ENCODE measurements at regions not wholly inside any gene's neighbourhood (a gene's known extent, or its start where the extent isn't known, plus 50 kb on each side); places are given as distances from the start of the nearest gene placed in this dataset.

DNA sequence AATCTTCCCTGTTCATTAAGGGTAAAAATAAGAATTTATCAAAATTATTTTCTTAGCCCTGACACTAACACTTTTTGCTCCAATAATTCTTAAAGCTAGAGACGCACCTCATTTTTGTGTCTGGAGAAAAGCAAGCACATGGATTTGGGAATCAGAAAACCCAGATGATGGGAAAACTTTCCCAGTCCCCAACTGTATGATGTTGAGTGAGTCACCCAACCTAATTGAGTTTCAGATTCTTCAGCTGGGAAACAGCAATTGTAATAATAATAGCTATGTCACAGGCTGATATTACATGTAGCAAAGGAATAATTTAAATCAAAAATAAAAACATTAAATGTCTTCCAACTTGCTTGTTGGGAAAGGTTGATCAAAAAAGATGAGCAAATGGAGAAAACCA is 159.0 kb downstream of the MIS18A start:
- H3K4me3 ChIP-seq (ENCODE audit: low read depth, low read length), result no peak overlapping the region
- TF ChIP-seq CTCF (IDR thresholded peaks at IDR 0.05; ENCODE audit: control insufficient read depth, extremely low read depth, insufficient read depth), result no peak
- no peak for DNase-seq (ENCODE audit: low read depth)

GRCh38 chr21:32119389-32119788 is 159.5 kb downstream of the MIS18A start:
- TF ChIP-seq CTCF (IDR thresholded peaks at IDR 0.05; ENCODE audit: control insufficient read depth, extremely low read depth, insufficient read depth), result no peak
- no peak for DNase-seq (ENCODE audit: low read depth)
- H3K4me3 ChIP-seq (ENCODE audit: low read depth, low read length), result no peak overlapping the region

- H3K4me3 ChIP-seq (ENCODE audit: low read depth, low read length), result no peak overlapping the region
- DNase-seq (ENCODE audit: low read depth), result no peak
- no peak for TF ChIP-seq CTCF (IDR thresholded peaks at IDR 0.05; ENCODE audit: control insufficient read depth, extremely low read depth, insufficient read depth)
These were observed 164.3 kb downstream of the MIS18A start for GRCh38 chr21:32114419-32115035.

DNA sequence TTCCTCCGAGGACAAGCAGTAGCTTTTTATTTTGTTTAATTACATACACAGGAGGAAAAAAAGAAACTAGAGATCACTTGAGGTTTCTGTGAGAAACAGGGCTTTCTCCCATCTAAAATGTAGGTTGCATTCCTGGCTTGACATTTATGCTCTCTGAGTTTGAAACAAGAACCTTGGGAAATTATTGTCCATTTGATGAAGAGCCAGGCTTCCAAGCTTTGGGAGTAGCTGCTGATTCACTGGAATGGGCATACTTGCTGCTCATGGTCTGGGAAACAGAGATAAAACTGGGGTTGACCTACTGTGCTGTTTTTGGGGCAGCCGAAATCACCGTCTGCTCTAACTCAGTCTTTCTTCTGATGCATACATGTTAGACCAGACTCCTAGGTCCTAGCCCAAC is 165.4 kb downstream of the MIS18A start:
- H3K4me3 ChIP-seq (ENCODE audit: low read depth, low read length), result no peak overlapping the region
- DNase-seq (ENCODE audit: low read depth), result no peak
- no peak for TF ChIP-seq CTCF (IDR thresholded peaks at IDR 0.05; ENCODE audit: control insufficient read depth, extremely low read depth, insufficient read depth)

DNA sequence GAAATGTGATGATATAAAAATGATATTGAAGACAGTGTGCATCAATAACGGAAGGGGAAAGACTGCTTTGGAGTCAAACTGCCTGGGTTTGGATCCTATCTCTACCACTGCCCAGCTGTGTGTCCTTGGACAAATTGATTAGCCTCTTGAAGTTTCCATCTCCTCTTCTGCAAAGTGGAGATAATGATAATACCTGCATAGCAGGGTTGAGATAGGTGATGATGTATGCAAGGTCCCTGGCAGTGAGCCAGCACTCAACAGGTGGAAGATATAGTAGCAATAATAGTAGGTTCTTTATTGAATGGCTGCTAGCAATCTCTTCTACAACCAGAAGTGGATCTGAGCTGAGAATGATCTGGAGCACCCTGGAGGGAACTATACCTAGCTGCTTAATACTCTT is 166.7 kb downstream of the MIS18A start:
- H3K4me3 ChIP-seq (ENCODE audit: low read depth, low read length), result no peak overlapping the region
- no peak for DNase-seq (ENCODE audit: low read depth)
- TF ChIP-seq CTCF (IDR thresholded peaks at IDR 0.05; ENCODE audit: control insufficient read depth, extremely low read depth, insufficient read depth), result no peak

DNA sequence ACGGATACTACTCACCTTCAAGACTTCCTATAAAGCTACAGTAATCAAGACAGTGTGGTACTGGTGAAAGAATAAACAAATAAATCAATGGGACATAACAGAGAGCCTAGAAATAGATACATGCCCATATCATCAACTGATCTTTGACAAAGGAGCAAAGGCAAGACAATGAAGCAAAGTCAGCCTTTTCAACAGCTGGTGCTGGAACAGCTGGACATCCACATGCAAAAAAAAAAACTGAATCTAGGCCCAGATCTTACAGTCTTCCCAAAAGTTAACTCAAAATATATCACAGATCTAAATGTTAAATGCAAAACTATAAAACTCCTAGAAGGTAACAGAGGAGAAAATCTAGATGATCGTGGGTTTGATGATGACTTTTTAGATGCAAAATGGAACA is 170.3 kb downstream of the MIS18A start:
- no peak overlapping the region for H3K4me3 ChIP-seq (ENCODE audit: low read depth, low read length)
- DNase-seq (ENCODE audit: low read depth), result no peak
- TF ChIP-seq CTCF (IDR thresholded peaks at IDR 0.05; ENCODE audit: control insufficient read depth, extremely low read depth, insufficient read depth), result no peak

DNA sequence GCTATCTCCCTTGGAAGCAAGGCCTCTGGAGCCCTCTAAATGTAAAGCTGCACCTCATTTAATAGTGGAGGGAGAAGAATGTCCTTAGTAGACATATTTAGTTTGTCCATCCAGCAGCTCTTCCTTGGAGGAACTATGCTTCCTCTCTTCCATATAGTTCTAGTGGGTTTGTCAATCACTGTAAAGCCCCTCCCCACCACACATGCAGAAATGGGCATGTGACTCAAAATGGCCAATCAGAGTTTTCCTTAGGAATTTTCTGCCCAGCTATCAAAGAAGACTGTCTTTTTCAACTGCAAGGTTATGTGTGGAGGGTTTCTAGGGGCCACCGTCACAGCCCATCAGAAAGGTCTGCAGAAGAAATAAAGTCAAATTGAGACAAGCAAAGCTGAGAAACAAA is 175.5 kb downstream of the MIS18A start:
- TF ChIP-seq CTCF (IDR thresholded peaks at IDR 0.05; ENCODE audit: control insufficient read depth, extremely low read depth, insufficient read depth), result no peak
- no peak overlapping the region for H3K4me3 ChIP-seq (ENCODE audit: low read depth, low read length)
- no peak for DNase-seq (ENCODE audit: low read depth)
